HPDE6-E6E7 (cell line): ENCODE measurements at regions not wholly inside any gene's neighbourhood (a gene's known extent, or its start where the extent isn't known, plus 50 kb on each side); places are given as distances from the start of the nearest gene placed in this dataset.

ENCODE experiments used
- DNase-seq: peaks from one replicate; pipeline ENCODE4 v3.0.0; 2011; ENCODE audit warnings: missing footprints; ENCODE audit errors: extremely low spot score

DNA sequence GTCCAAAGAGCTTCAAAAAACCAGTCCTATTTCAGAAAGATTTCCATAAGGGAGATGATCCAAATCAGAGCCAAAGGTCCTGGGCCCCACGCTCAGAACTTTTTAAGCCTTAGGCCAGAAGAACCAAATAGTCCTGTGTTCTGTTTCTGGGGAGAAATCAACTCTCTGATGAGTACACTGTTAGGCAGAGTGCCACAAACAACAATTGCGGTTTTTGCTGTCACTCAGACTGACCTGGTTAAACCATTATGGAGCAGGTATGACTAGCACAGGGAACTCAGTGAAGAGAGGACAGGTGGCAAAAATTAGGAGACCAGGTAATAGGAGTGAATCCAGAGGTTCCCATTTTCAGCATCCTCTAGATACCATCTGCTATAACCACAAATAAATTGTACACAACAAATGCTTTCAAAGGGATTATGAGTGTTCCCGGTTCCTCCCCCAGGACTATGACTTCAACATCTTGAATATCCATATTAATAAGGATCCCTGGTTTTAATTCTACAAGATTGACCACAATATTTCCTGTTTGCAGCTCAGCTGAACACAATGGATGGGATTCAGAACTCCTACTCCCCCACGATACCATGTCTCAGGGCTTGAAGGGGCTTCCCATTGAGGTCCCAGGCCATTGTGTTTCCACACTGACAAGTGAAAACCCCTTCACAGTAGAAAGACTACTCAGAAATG, 52.1 kb upstream of the FREM1 start:
- peak; percentile 26 for DNase-seq

DNA sequence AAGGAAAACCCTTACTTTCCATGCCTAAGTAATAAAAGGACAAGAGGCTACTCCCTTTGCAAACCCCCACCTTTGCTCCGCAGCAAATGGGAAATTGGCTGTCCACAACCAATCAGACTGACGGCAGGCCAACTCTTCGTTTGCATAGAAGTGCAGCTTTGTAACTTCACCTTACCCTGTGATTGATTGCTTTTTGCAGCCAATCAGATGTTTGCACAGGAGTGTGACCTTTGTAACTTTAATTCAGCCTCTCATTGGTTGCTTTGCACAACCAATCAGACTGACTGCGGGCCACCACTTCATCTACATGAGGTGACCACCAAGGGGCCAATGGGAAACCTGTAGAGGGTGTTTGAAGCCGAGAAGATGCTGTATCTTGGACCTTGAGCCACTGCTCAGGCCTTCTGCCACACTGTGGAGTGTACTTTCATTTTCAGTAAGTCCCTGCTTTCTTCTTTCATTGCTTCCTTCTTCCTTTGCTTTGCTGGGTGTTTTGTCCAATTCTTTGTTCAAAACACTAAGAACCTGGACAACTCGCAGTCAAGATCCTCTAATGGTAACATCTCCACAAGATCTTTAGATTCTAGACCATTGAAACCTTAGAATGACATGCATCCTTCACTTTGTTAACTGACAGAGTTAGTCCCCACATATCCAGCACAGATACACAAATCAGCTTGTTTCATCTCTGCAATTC, 51.3 kb upstream of the FREM1 start:
- DNase-seq = no peak

GRCh38 chr9:14960881-14961280, 50.7 kb upstream of the FREM1 start:
- no peak for DNase-seq
